IMR-90 (cell line): ENCODE measurements at regions not wholly inside any gene's neighbourhood (a gene's known extent, or its start where the extent isn't known, plus 50 kb on each side); places are given as distances from the start of the nearest gene placed in this dataset.

Source experiments
- ATAC-seq: fragments of 200-7000 bp; cut with Tn5 transposase; 2 replicates; pipeline ENCODE4 v1.9.1; 2020; ENCODE audit warnings: low read depth, mild to moderate bottlenecking, moderate library complexity
- BruUV-seq: library from RNA; stranded (reverse); fragments of 400-500 nt; replicated peaks from 2 replicates; lab custom pipeline; 2021; lab: Mats Ljungman, UMichigan
- CTCF ChIA-PET: fragments of 300-600 bp; formaldehyde crosslinking; extraction: SDS; loops from one replicate; lab custom pipeline; 2021; ENCODE audit warnings: antibody characterized with exemption; lab: Yijun Ruan, JAX
- POLR2A ChIA-PET: fragments of 300-600 bp; sonication (Branson Sonifier 250); formaldehyde crosslinking; loops from one replicate; lab custom pipeline; 2022; ENCODE audit warnings: antibody characterized with exemption; ENCODE audit not compliant: unreplicated experiment; lab: Charles Lee
- DNase-seq: peaks from one replicate; pipeline ENCODE4 v3.0.0; 2013
- H2AFZ ChIP-seq: replicated peaks from 2 replicates; pipeline ENCODE3; 2013; ENCODE audit warnings: low read length, mild to moderate bottlenecking; ENCODE audit not compliant: poor library complexity
- H2AK5ac ChIP-seq: 2 replicates; pipeline ENCODE4 v1.6.1; 2013; ENCODE audit warnings: low read depth, low read length, inconsistent platforms
- H2AK9ac ChIP-seq: replicated peaks from 2 replicates; pipeline ENCODE3; 2013; ENCODE audit warnings: mild to moderate bottlenecking, low read depth, low read length, moderate library complexity; ENCODE audit not compliant: poor library complexity
- H2BK120ac ChIP-seq: 2 replicates; pipeline ENCODE4 v1.6.1; 2013; ENCODE audit warnings: low read depth, low read length, inconsistent platforms
- H2BK15ac ChIP-seq: 3 replicates; pipeline ENCODE4 v1.6.1; 2013; ENCODE audit warnings: low read depth, low read length, inconsistent platforms
- H2BK20ac ChIP-seq: 2 replicates; pipeline ENCODE4 v1.6.1; 2013; ENCODE audit warnings: low read depth, mild to moderate bottlenecking, inconsistent platforms, low read length, moderate library complexity
- H2BK5ac ChIP-seq: 2 replicates; pipeline ENCODE4 v1.6.1; 2013; ENCODE audit warnings: mild to moderate bottlenecking, low read depth, low read length, inconsistent platforms; ENCODE audit not compliant: poor library complexity, severe bottlenecking
- H3K14ac ChIP-seq: replicated peaks from 2 replicates; pipeline ENCODE4 v1.6.1; 2013; ENCODE audit warnings: low read depth, low read length, inconsistent platforms
- H3K18ac ChIP-seq: 2 replicates; pipeline ENCODE4 v1.6.1; 2013; ENCODE audit warnings: low read depth, low read length, control low read depth
- H3K23ac ChIP-seq: 2 replicates; pipeline ENCODE4 v1.6.1; 2013; ENCODE audit warnings: low read depth, low read length, inconsistent platforms
- H3K27ac ChIP-seq: 2 replicates; pipeline ENCODE4 v1.5.1; 2013; ENCODE audit warnings: mild to moderate bottlenecking, control low read depth, low read length; ENCODE audit not compliant: insufficient read depth
- H3K27me3 ChIP-seq: 2 replicates; pipeline ENCODE4 v1.6.1; 2013; ENCODE audit warnings: low read length; ENCODE audit not compliant: control insufficient read depth, insufficient read depth
- H3K36me3 ChIP-seq: 2 replicates; pipeline ENCODE4 v1.6.1; 2013; ENCODE audit warnings: low read length, mixed read lengths; ENCODE audit not compliant: control insufficient read depth, insufficient read depth
- H3K4ac ChIP-seq: 2 replicates; pipeline ENCODE4 v1.6.1; 2013; ENCODE audit warnings: low read depth, low read length, inconsistent platforms
- H3K4me1 ChIP-seq: 2 replicates; pipeline ENCODE4 v1.6.1; 2013; ENCODE audit warnings: low read length, mixed read lengths; ENCODE audit not compliant: control insufficient read depth, insufficient read depth
- H3K4me2 ChIP-seq: 2 replicates; pipeline ENCODE4 v1.6.1; 2013; ENCODE audit warnings: low read depth, mild to moderate bottlenecking, control low read depth, low read length, moderate library complexity
- H3K4me3 ChIP-seq: 2 replicates; pipeline ENCODE4 v1.5.1; 2013; ENCODE audit warnings: low read depth, mild to moderate bottlenecking, control low read depth, low read length, moderate library complexity; ENCODE audit not compliant: insufficient read depth
- H3K56ac ChIP-seq: 2 replicates; pipeline ENCODE4 v1.6.1; 2013; ENCODE audit warnings: low read length, inconsistent platforms; ENCODE audit not compliant: insufficient read depth; ENCODE audit errors: extremely low read depth
- H3K79me1 ChIP-seq, 2 experiments: 2 replicates each; pipeline ENCODE4 v1.6.1; 2013; ENCODE audit warnings: low read length in 2 of 2, inconsistent platforms in 1 of 2, low read depth in 1 of 2
- H3K9ac ChIP-seq: 2 replicates; pipeline ENCODE4 v1.6.1; 2013; ENCODE audit warnings: low read depth, low read length, control low read depth
- H3K9me1 ChIP-seq: 2 replicates; pipeline ENCODE4 v1.6.1; 2013; ENCODE audit warnings: low read length, inconsistent platforms; ENCODE audit not compliant: insufficient read depth
- H3K9me3 ChIP-seq: 2 replicates; pipeline ENCODE4 v1.6.1; 2013; ENCODE audit warnings: low read length; ENCODE audit not compliant: control insufficient read depth, insufficient read depth
- H4K20me1 ChIP-seq: 2 replicates; pipeline ENCODE4 v1.6.1; 2013; ENCODE audit warnings: low read length, inconsistent platforms; ENCODE audit not compliant: insufficient read depth
- H4K5ac ChIP-seq: 2 replicates; pipeline ENCODE4 v1.6.1; 2013; ENCODE audit warnings: mild to moderate bottlenecking, low read depth, low read length, control low read depth
- H4K8ac ChIP-seq, 2 experiments: 2 replicates each; pipeline ENCODE4 v1.6.1; 2013; ENCODE audit warnings: low read depth in 2 of 2, low read length in 2 of 2, control low read depth in 1 of 2, inconsistent platforms in 1 of 2
- H4K91ac ChIP-seq: 2 replicates; pipeline ENCODE4 v1.6.1; 2013; ENCODE audit warnings: low read depth, low read length, inconsistent platforms; ENCODE audit not compliant: insufficient read depth
- BHLHE40 ChIP-seq: fragments of 150-350 bp; IDR thresholded peaks from 2 replicates; pipeline ENCODE4 v1.6.1; 2016; ENCODE audit warnings: mild to moderate bottlenecking, low read depth, low read length
- CEBPB ChIP-seq: IDR thresholded peaks from 2 replicates; pipeline ENCODE4 v1.6.1; 2012; ENCODE audit warnings: low read depth, low read length, improper control_type of control experiment
- CHD1 ChIP-seq: IDR thresholded peaks from 2 replicates; pipeline ENCODE4 v1.6.1; 2012; ENCODE audit warnings: low read depth, low read length, improper control_type of control experiment
- CTCF ChIP-seq: conservative IDR thresholded peaks from 2 replicates; pipeline ENCODE4 v1.5.1; 2012; ENCODE audit warnings: mild to moderate bottlenecking, low read depth, low read length, improper control_type of control experiment
- ELK1 ChIP-seq: fragments of 150-350 bp; IDR thresholded peaks from 2 replicates; pipeline ENCODE4 v1.6.1; 2016; ENCODE audit warnings: low read depth, mild to moderate bottlenecking, low read length, moderate library complexity, borderline replicate concordance
- FOS ChIP-seq: fragments of 150-350 bp; IDR thresholded peaks from 2 replicates; pipeline ENCODE4 v1.6.1; 2016; ENCODE audit warnings: low read depth, low read length
- MAFK ChIP-seq: IDR thresholded peaks from 2 replicates; pipeline ENCODE4 v1.6.1; 2012; ENCODE audit warnings: low read depth, low read length, improper control_type of control experiment
- MAZ ChIP-seq: IDR thresholded peaks from 2 replicates; pipeline ENCODE4 v1.6.1; 2012; ENCODE audit warnings: low read depth, mild to moderate bottlenecking, low read length, improper control_type of control experiment, moderate library complexity, borderline replicate concordance
- MXI1 ChIP-seq: IDR thresholded peaks from 2 replicates; pipeline ENCODE4 v1.6.1; 2012; ENCODE audit warnings: low read depth, mild to moderate bottlenecking, low read length, moderate library complexity, borderline replicate concordance
- NFE2L2 ChIP-seq: fragments of 150-350 bp; IDR thresholded peaks from 2 replicates; pipeline ENCODE4 v1.6.1; 2016; ENCODE audit warnings: low read depth, mild to moderate bottlenecking, low read length
- POLR2A ChIP-seq: IDR thresholded peaks from 2 replicates; pipeline ENCODE4 v1.6.1; 2012; ENCODE audit warnings: mild to moderate bottlenecking, low read depth, low read length
- RAD21 ChIP-seq: IDR thresholded peaks from 2 replicates; pipeline ENCODE4 v1.6.1; 2012; ENCODE audit warnings: low read length, improper control_type of control experiment
- RCOR1 ChIP-seq: IDR thresholded peaks from 2 replicates; pipeline ENCODE4 v1.6.1; 2012; ENCODE audit warnings: mild to moderate bottlenecking, low read length, improper control_type of control experiment; ENCODE audit not compliant: insufficient replicate concordance
- RFX5 ChIP-seq: IDR thresholded peaks from 2 replicates; pipeline ENCODE4 v1.8.0; 2012; ENCODE audit warnings: low read depth, mild to moderate bottlenecking, low read length, moderate library complexity
- SMC3 ChIP-seq: fragments of 150-350 bp; IDR thresholded peaks from 2 replicates; pipeline ENCODE4 v1.6.1; 2016; ENCODE audit warnings: low read depth, mild to moderate bottlenecking, antibody characterized with exemption, low read length, moderate library complexity
- USF2 ChIP-seq: fragments of 150-350 bp; IDR thresholded peaks from 2 replicates; pipeline ENCODE4 v1.6.1; 2017; ENCODE audit warnings: mild to moderate bottlenecking, antibody characterized with exemption, low read length, low read depth
- WGBS, 2 experiments: methylation state at CpG; one replicate each; pipeline versions ENCODE4 v1.1.5 to v1.1.7; 2013; ENCODE audit warnings: missing lambda C conversion rate in 2 of 2; ENCODE audit not compliant: insufficient read length in 1 of 2; ENCODE audit errors: extremely low coverage in 2 of 2; 5-methylcytosine and 5-hydroxymethylcytosine counted together
- dilution Hi-C: fragments of 300-500 bp; cut with HindIII; formaldehyde crosslinking; loops from one replicate; pipeline ENCODE4 v1.14.3; 2018; ENCODE audit warnings: low sequenced_read_pairs; ENCODE audit not compliant: unreplicated experiment
- in situ Hi-C: fragments of 300-500 bp; cut with MboI; formaldehyde crosslinking; loops from 3 replicates; pipeline ENCODE4 v1.14.3; 2019; ENCODE audit warnings: low sequenced_read_pairs, inconsistent platforms, mixed read lengths
- intact Hi-C: fragments of 100-400 bp; cut with micrococcal nuclease; formaldehyde crosslinking; loops from 2 replicates; pipeline ENCODE4 v1.10.0; 2022

GRCh38 chr5:165351342-165351741, 1845.9 kb downstream of the MAT2B start:
- H4K20me1 ChIP-seq: no peaks in the 10 kb centered on the region
- no peak overlapping the region for H2BK15ac ChIP-seq
- in situ Hi-C loops: no loop called here
- intact Hi-C loops: no loop called here
- H4K5ac ChIP-seq: no peak overlapping the region
- no peak overlapping the region for H3K4me2 ChIP-seq
- H2AK9ac ChIP-seq: no peak overlapping the region
- no peak overlapping the region for H3K18ac ChIP-seq
- DNase-seq (no peak), ATAC-seq (no peak)
- TF ChIP-seq CEBPB: no peak
- TF ChIP-seq RCOR1: no peak
- TF ChIP-seq NFE2L2: no peak
- no peak for TF ChIP-seq RFX5
- TF ChIP-seq MAZ: no peak
- TF ChIP-seq USF2: no peak
- no peak for TF ChIP-seq MAFK
- no peak for TF ChIP-seq SMC3
- no peak for TF ChIP-seq RAD21
- TF ChIP-seq BHLHE40: no peak
- TF ChIP-seq FOS: no peak
- no peak for TF ChIP-seq CHD1
- TF ChIP-seq CTCF: no peak
- no peak for TF ChIP-seq ELK1
- no peak for TF ChIP-seq POLR2A
- no peak for TF ChIP-seq MXI1
- no peak overlapping the region for H4K91ac ChIP-seq
- H3K4me1 ChIP-seq: no peaks in the 10 kb centered on the region
- H3K23ac ChIP-seq: no peak overlapping the region
- H3K9me3 ChIP-seq: no peaks in the 10 kb centered on the region
- H2AFZ ChIP-seq: no peak overlapping the region
- H3K4me3 ChIP-seq: no peak overlapping the region
- no peak overlapping the region for H4K8ac ChIP-seq
- no peak overlapping the region for H3K14ac ChIP-seq
- WGBS, 2 experiments: 100% methylated on average over 2 of the region's 5 CpGs; no CpG with 5 or more reads in 1 of the 2 experiments
- H3K9me1 ChIP-seq: no peaks in the 10 kb centered on the region
- dilution Hi-C loops: no loop called here
- H3K4ac ChIP-seq: no peak overlapping the region
- no peaks in the 10 kb centered on the region for H3K79me1 ChIP-seq
- H3K56ac ChIP-seq: no peak overlapping the region
- ChIA-PET POLR2A (no interaction called here), CTCF (interaction anchor here (1.2 kb wide), 1 partner anchor 11 kb away, joined by 4 read pairs; no protein-coding TSS in a partner anchor)
- H2BK5ac ChIP-seq: no peak overlapping the region
- no peak overlapping the region for H2BK20ac ChIP-seq
- H2AK5ac ChIP-seq: no peak overlapping the region
- H3K36me3 ChIP-seq: no peaks in the 10 kb centered on the region
- no peak overlapping the region for H3K27ac ChIP-seq
- no peaks in the 10 kb centered on the region for H3K27me3 ChIP-seq
- BruUV-seq: no TSS peak
- H2BK120ac ChIP-seq: no peak overlapping the region
- no peak overlapping the region for H3K9ac ChIP-seq
